ENCODE measurements at regions not wholly inside any gene's neighbourhood (a gene's known extent, or its start where the extent isn't known, plus 50 kb on each side); places are given as distances from the start of the nearest gene placed in this dataset.

- TF ChIP-seq ZNF462 (CRISPR knock-in tag; IDR thresholded peaks at IDR 0.05) (no peak), EZH2phosphoT487 (IDR thresholded peaks at IDR 0.05; ENCODE audit: unreplicated experiment) (no peak), POLR2AphosphoS5 (IDR thresholded peaks at IDR 0.05; ENCODE audit: low read depth) (no peak), CREB1 (CRISPR knock-in tag; IDR thresholded peaks at IDR 0.05; ENCODE audit: low read depth) (no peak), ZNF331 (CRISPR knock-in tag; IDR thresholded peaks at IDR 0.05; ENCODE audit: low read depth) (no peak), STAT1 (IDR thresholded peaks at IDR 0.05; ENCODE audit: unreplicated experiment) (no peak), JUNB (IDR thresholded peaks at IDR 0.05; ENCODE audit: unreplicated experiment) (no peak), NANOG (IDR thresholded peaks at IDR 0.05; ENCODE audit: borderline replicate concordance) (no peak), EZH2 (IDR thresholded peaks at IDR 0.05; ENCODE audit: low read depth, unreplicated experiment) (no peak), ZNF114 (CRISPR knock-in tag; IDR thresholded peaks at IDR 0.05) (no peak), ETS1 (IDR thresholded peaks at IDR 0.05) (no peak), REST (IDR thresholded peaks at IDR 0.05; ENCODE audit: unreplicated experiment) (no peak), CTCF (conservative IDR thresholded peaks at IDR 0.05; ENCODE audit: low read depth in 2 of 2) (no peak)
- Histone ChIP-seq H4K20me1 (replicated peaks; ENCODE audit: insufficient read depth) (no peaks in the 10 kb centered on the region), H3K4me1 (ENCODE audit: insufficient read depth) (no peaks in the 10 kb centered on the region), H2AFZ (peak overlapping the region; percentile 43; the same call in 1 of the 2 replicates), H3K79me2 (replicated peaks; ENCODE audit: insufficient read depth) (no peaks in the 10 kb centered on the region), H3K4me2 (no peak overlapping the region), H3K27ac (ENCODE audit: low read depth) (no peak overlapping the region), H3K9me2 (ENCODE audit: insufficient read depth) (no peaks in the 10 kb centered on the region), H3K4me3 (no peak overlapping the region), H3F3A (replicated peaks; ENCODE audit: low read depth) (no peaks in the 10 kb centered on the region), H3K36me3 (ENCODE audit: insufficient read depth) (no peaks in the 10 kb centered on the region), H3K27me3 (ENCODE audit: insufficient read depth) (no peaks in the 10 kb centered on the region)
- Mint-ChIP-seq H3K27me3 (ENCODE audit: insufficient read depth, low read depth, poor library complexity) (no peaks in the 10 kb centered on the region), H3K36me3 (ENCODE audit: low read depth) (0 out of 3 replicates have a peak, but pooled peaks cover 2% of the 10 kb centered on the region), H3K27ac (no peak overlapping the region), H3K9me3 (peaks cover 3% of the 10 kb centered on the region; the same call in 2 of the 3 replicates), H3K4me3 (no peak overlapping the region), H3K4me1 (0 out of 3 replicates have a peak, but pooled peaks cover 2% of the 10 kb centered on the region)
- DNase-seq (ENCODE audit: low spot score) (no peak), ATAC-seq (no peak)
Measured at GRCh38 chr5:81817086-81817485, 66.2 kb upstream of the SSBP2 start.

All from GM23338 (cell line).